HCT116 (cell line): ENCODE measurements at regions not wholly inside any gene's neighbourhood (a gene's known extent, or its start where the extent isn't known, plus 50 kb on each side); places are given as distances from the start of the nearest gene placed in this dataset.

Experiments
- ATAC-seq: fragments of 200-7000 bp; cut with Tn5 transposase; 2 replicates; pipeline ENCODE4 v1.9.1; 2020; ENCODE audit warnings: mild to moderate bottlenecking, moderate library complexity
- BruUV-seq: library from RNA; stranded (reverse); fragments of 400-500 nt; replicated peaks from 2 replicates; lab custom pipeline; 2021; lab: Mats Ljungman, UMichigan
- CTCF ChIA-PET: fragments of 300-600 bp; sonication (Branson Sonifier 250); formaldehyde crosslinking; loops from one replicate; lab custom pipeline; 2021; ENCODE audit warnings: antibody characterized with exemption; lab: Charles Lee
- POLR2A ChIA-PET: fragments of 300-600, 350-600 bp; sonication (Branson Sonifier 250); formaldehyde crosslinking; loops from one replicate; lab custom pipeline; 2021; ENCODE audit warnings: antibody characterized with exemption; lab: Charles Lee
- RAD21 ChIA-PET, 2 experiments: fragments of 300-600 bp; sonication (Branson Sonifier 250); formaldehyde crosslinking; loops; one replicate each; lab custom pipeline; 2023; ENCODE audit warnings: low total read pairs in 2 of 2; ENCODE audit not compliant: uncharacterized antibody in 2 of 2, unreplicated experiment in 2 of 2, low non-redundant PET in 1 of 2; lab: Charles Lee
- DNase-seq: peaks from one replicate; pipeline ENCODE4 v3.0.0-alpha.2; 2010; ENCODE audit warnings: low read depth, low spot score
- H2AFZ ChIP-seq: fragments of 200-600 bp; shearing (Covaris generic), sonication (generic); 2 replicates; pipeline ENCODE4 v1.6.1; 2017; ENCODE audit warnings: low read depth, mixed run types, mixed read lengths, antibody characterized with exemption, low read length; ENCODE audit not compliant: poor library complexity, severe bottlenecking
- H3K27ac ChIP-seq: 2 replicates; pipeline ENCODE4 v1.5.1; 2012; ENCODE audit warnings: low read depth, low read length
- H3K27me3 ChIP-seq: fragments of 200-600 bp; sonication (generic); 2 replicates; pipeline ENCODE4 v1.6.1; 2016; ENCODE audit warnings: mixed run types, low read length, mixed read lengths; ENCODE audit not compliant: insufficient read depth
- H3K36me3 ChIP-seq, 2 experiments: fragments of 200-500 bp in 1 of 2; fragments of 200-600 bp in 1 of 2; sonication (Bioruptor generic) in 1 of 2; sonication (generic) in 1 of 2; 2 replicates each; pipeline versions ENCODE4 v1.5.1 to v1.6.1; 2014 to 2016; ENCODE audit warnings: low read length in 2 of 2, inconsistent platforms in 1 of 2, mixed read lengths in 1 of 2, mixed run types in 1 of 2; ENCODE audit not compliant: insufficient read depth in 2 of 2, control insufficient read depth in 1 of 2
- H3K4me1 ChIP-seq, 2 experiments: fragments of 200-600 bp in 1 of 2; sonication (generic) in 1 of 2; 2 replicates each; pipeline versions ENCODE4 v1.5.1 to v1.6.1; 2012 to 2017; ENCODE audit warnings: low read length in 2 of 2, inconsistent platforms in 1 of 2, mild to moderate bottlenecking in 1 of 2, mixed read lengths in 1 of 2, mixed run types in 1 of 2, moderate library complexity in 1 of 2; ENCODE audit not compliant: insufficient read depth in 2 of 2, control insufficient read depth in 1 of 2
- H3K4me2 ChIP-seq: fragments of 200-600 bp; sonication (generic); 2 replicates; pipeline ENCODE4 v1.6.1; 2017; ENCODE audit warnings: mixed run types, low read length, mixed read lengths
- H3K4me3 ChIP-seq, 2 experiments: fragments of 200-600 bp in 1 of 2; sonication (generic) in 1 of 2; replicated peaks in 1 of 2; 2 replicates each; pipeline ENCODE4 v1.5.1; 2011 to 2016; ENCODE audit warnings: low read length in 2 of 2, control low read depth in 1 of 2, low read depth in 1 of 2, mild to moderate bottlenecking in 1 of 2, mixed read lengths in 1 of 2, mixed run types in 1 of 2
- H3K79me2 ChIP-seq: fragments of 200-600 bp; sonication (generic); 2 replicates; pipeline ENCODE4 v1.6.1; 2017; ENCODE audit warnings: mild to moderate bottlenecking, mixed run types, low read length, moderate library complexity, mixed read lengths; ENCODE audit not compliant: insufficient read depth
- H3K9ac ChIP-seq: fragments of 200-600 bp; sonication (generic); 2 replicates; pipeline ENCODE4 v1.6.1; 2016; ENCODE audit warnings: low read length, mixed read lengths
- H3K9me2 ChIP-seq: fragments of 200-600 bp; sonication (generic), shearing (Covaris generic); 2 replicates; pipeline ENCODE4 v1.6.1; 2017; ENCODE audit warnings: mixed run types, mild to moderate bottlenecking, moderate library complexity; ENCODE audit not compliant: insufficient read depth
- H3K9me3 ChIP-seq, 2 experiments: fragments of 200-500 bp in 1 of 2; fragments of 200-600 bp in 1 of 2; sonication (Bioruptor generic) in 1 of 2; sonication (generic) in 1 of 2; 2 replicates each; pipeline ENCODE4 v1.6.1; 2014 to 2017; ENCODE audit warnings: low read length in 2 of 2, mixed read lengths in 2 of 2, inconsistent platforms in 1 of 2, low read depth in 1 of 2, mild to moderate bottlenecking in 1 of 2, mixed run types in 1 of 2, moderate library complexity in 1 of 2; ENCODE audit not compliant: control insufficient read depth in 1 of 2, insufficient read depth in 1 of 2
- H4K20me1 ChIP-seq: fragments of 200-600 bp; sonication (generic), shearing (Covaris generic); 2 replicates; pipeline ENCODE4 v1.6.1; 2017; ENCODE audit warnings: mixed run types, mild to moderate bottlenecking, moderate library complexity; ENCODE audit not compliant: insufficient read depth
- CEBPB ChIP-seq: IDR thresholded peaks from 2 replicates; pipeline ENCODE4 v1.6.1; 2012; ENCODE audit warnings: low read depth
- EZH2phosphoT487 ChIP-seq: fragments of 200-600 bp; IDR thresholded peaks from 2 replicates; pipeline ENCODE4 v1.6.1; 2018; ENCODE audit warnings: antibody characterized with exemption, borderline replicate concordance
- FOSL1 ChIP-seq: IDR thresholded peaks from 2 replicates; pipeline ENCODE4 v1.6.1; 2012; ENCODE audit warnings: low read depth
- POLR2AphosphoS5 ChIP-seq: IDR thresholded peaks from 2 replicates; pipeline ENCODE4 v1.6.1; 2011; ENCODE audit warnings: mild to moderate bottlenecking, low read depth, low read length, moderate library complexity
- SIN3A ChIP-seq: IDR thresholded peaks from 2 replicates; pipeline ENCODE4 v1.6.1; 2012; ENCODE audit warnings: low read depth
- SP1 ChIP-seq: IDR thresholded peaks from 2 replicates; pipeline ENCODE4 v1.6.1; 2012; ENCODE audit warnings: low read depth
- SRF ChIP-seq: IDR thresholded peaks from 2 replicates; pipeline ENCODE4 v1.6.1; 2012; ENCODE audit warnings: low read depth
- TCF7L2 ChIP-seq: IDR thresholded peaks from 2 replicates; pipeline ENCODE4 v1.7.0; 2011; ENCODE audit warnings: borderline replicate concordance, inconsistent platforms; ENCODE audit not compliant: insufficient read depth, insufficient read length; ENCODE audit errors: extremely low read depth
- YY1 ChIP-seq: IDR thresholded peaks from 2 replicates; pipeline ENCODE4 v1.6.1; 2011; ENCODE audit warnings: low read length, low read depth, moderate library complexity, mild to moderate bottlenecking; ENCODE audit not compliant: insufficient replicate concordance; ENCODE audit errors: extremely low read depth
- ZFX ChIP-seq: fragments of 450-650 bp; IDR thresholded peaks from 2 replicates; pipeline ENCODE4 v1.6.1; 2017
- ZNF274 ChIP-seq: fragments of 200-500 bp; sonication (Bioruptor generic); IDR thresholded peaks from 2 replicates; pipeline ENCODE4 v1.6.1; 2014; ENCODE audit warnings: mild to moderate bottlenecking, low read depth, low read length, inconsistent platforms
- intact Hi-C: fragments of 100-400 bp; cut with micrococcal nuclease; formaldehyde crosslinking; loops from 2 replicates; pipeline ENCODE4 v1.10.0; 2022
- TF ChIP-seq, protein P1 (sequence below): IDR thresholded peaks from 2 replicates; pipeline ENCODE4 v1.6.1; 2012; ENCODE audit warnings: low read depth
- TF ChIP-seq, protein P2 (sequence below): IDR thresholded peaks from 2 replicates; pipeline ENCODE4 v1.6.1; 2011; ENCODE audit warnings: mild to moderate bottlenecking, low read length, moderate library complexity; ENCODE audit not compliant: insufficient replicate concordance; ENCODE audit errors: extremely low read depth
- TF ChIP-seq, protein P3 (sequence below): IDR thresholded peaks from 2 replicates; pipeline ENCODE4 v1.6.1; 2012
- TF ChIP-seq, protein P4 (sequence below): IDR thresholded peaks from 2 replicates; pipeline ENCODE4 v1.6.1; 2012

DNA sequence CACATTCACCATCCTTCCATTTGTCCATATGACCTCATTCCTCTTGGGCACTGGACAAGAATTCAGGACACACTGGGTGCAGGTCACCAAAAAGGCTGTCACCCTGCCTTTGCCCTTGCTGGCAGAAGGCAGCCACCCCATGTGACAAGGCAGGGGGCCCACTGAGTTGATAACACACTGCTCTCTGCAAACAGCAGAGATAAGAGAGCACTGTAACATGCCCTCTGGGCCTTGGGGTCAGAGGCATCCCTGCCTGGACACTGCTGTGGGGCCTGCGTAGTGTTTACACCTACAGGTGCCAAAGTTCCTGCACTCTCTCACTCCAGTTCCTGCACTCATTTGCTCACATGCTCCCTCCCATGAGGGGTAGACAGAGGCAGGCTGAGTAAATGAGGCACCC is 344.7 kb upstream of the TCF4 start:
- BruUV-seq = no TSS peak
- Histone ChIP-seq H3K27me3 (no peaks in the 10 kb centered on the region), H3K36me3 (no peaks in the 10 kb centered on the region), H3K4me3 (no peak overlapping the region), H3K79me2 (no peaks in the 10 kb centered on the region), H3K9ac (no peak overlapping the region), H3K27ac (no peak overlapping the region), H3K4me2 (no peak overlapping the region), H3K9me3 (peaks cover 10 to 39% of the 10 kb centered on the region in 2 experiments; a peak in 3 of 4 replicates), H3K9me2 (no peaks in the 10 kb centered on the region), H4K20me1 (no peaks in the 10 kb centered on the region), H2AFZ (no peak overlapping the region), H3K4me1 (no peaks in the 10 kb centered on the region; a peak in 1 of 4 replicates)
- ATAC-seq (no peak), DNase-seq (no peak)
- ChIA-PET RAD21 (no interaction called here), POLR2A (no interaction called here), CTCF (no interaction called here)
- TF ChIP-seq, protein P1, sequence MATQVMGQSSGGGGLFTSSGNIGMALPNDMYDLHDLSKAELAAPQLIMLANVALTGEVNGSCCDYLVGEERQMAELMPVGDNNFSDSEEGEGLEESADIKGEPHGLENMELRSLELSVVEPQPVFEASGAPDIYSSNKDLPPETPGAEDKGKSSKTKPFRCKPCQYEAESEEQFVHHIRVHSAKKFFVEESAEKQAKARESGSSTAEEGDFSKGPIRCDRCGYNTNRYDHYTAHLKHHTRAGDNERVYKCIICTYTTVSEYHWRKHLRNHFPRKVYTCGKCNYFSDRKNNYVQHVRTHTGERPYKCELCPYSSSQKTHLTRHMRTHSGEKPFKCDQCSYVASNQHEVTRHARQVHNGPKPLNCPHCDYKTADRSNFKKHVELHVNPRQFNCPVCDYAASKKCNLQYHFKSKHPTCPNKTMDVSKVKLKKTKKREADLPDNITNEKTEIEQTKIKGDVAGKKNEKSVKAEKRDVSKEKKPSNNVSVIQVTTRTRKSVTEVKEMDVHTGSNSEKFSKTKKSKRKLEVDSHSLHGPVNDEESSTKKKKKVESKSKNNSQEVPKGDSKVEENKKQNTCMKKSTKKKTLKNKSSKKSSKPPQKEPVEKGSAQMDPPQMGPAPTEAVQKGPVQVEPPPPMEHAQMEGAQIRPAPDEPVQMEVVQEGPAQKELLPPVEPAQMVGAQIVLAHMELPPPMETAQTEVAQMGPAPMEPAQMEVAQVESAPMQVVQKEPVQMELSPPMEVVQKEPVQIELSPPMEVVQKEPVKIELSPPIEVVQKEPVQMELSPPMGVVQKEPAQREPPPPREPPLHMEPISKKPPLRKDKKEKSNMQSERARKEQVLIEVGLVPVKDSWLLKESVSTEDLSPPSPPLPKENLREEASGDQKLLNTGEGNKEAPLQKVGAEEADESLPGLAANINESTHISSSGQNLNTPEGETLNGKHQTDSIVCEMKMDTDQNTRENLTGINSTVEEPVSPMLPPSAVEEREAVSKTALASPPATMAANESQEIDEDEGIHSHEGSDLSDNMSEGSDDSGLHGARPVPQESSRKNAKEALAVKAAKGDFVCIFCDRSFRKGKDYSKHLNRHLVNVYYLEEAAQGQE = no peak
- TF ChIP-seq ZNF274 (no peak), POLR2AphosphoS5 (no peak), YY1 (no peak), TCF7L2 (no peak), SIN3A (no peak), FOSL1 (no peak), ZFX (no peak), SRF (no peak), EZH2phosphoT487 (no peak), CEBPB (no peak), SP1 (no peak)
- TF ChIP-seq, protein P2, sequence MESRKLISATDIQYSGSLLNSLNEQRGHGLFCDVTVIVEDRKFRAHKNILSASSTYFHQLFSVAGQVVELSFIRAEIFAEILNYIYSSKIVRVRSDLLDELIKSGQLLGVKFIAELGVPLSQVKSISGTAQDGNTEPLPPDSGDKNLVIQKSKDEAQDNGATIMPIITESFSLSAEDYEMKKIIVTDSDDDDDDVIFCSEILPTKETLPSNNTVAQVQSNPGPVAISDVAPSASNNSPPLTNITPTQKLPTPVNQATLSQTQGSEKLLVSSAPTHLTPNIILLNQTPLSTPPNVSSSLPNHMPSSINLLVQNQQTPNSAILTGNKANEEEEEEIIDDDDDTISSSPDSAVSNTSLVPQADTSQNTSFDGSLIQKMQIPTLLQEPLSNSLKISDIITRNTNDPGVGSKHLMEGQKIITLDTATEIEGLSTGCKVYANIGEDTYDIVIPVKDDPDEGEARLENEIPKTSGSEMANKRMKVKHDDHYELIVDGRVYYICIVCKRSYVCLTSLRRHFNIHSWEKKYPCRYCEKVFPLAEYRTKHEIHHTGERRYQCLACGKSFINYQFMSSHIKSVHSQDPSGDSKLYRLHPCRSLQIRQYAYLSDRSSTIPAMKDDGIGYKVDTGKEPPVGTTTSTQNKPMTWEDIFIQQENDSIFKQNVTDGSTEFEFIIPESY = no peak
- TF ChIP-seq, protein P3, sequence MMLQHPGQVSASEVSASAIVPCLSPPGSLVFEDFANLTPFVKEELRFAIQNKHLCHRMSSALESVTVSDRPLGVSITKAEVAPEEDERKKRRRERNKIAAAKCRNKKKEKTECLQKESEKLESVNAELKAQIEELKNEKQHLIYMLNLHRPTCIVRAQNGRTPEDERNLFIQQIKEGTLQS = no peak
- TF ChIP-seq, protein P4, sequence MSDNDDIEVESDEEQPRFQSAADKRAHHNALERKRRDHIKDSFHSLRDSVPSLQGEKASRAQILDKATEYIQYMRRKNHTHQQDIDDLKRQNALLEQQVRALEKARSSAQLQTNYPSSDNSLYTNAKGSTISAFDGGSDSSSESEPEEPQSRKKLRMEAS = no peak
- intact Hi-C loops = no loop called here
